GM23338 (cell line): ENCODE measurements at regions not wholly inside any gene's neighbourhood (a gene's known extent, or its start where the extent isn't known, plus 50 kb on each side); places are given as distances from the start of the nearest gene placed in this dataset.

Experiments
- ATAC-seq: fragments of 200-7000 bp; cut with Tn5 transposase; 3 replicates; pipeline ENCODE4 v1.9.1; 2020
- DNase-seq: peaks from one replicate; pipeline ENCODE4 v3.0.0-alpha.2; 2015; ENCODE audit warnings: low spot score
- H2AFZ ChIP-seq: fragments of 200-600 bp; sonication (generic); 2 replicates; pipeline ENCODE4 v1.8.0; 2016; ENCODE audit warnings: antibody characterized with exemption, mild to moderate bottlenecking, moderate library complexity
- H3F3A ChIP-seq: fragments of 200-600 bp; sonication (generic); replicated peaks from 2 replicates; pipeline ENCODE4 v1.8.0; 2017; ENCODE audit warnings: antibody characterized with exemption, mixed run types, low read depth
- H3K27ac ChIP-seq: fragments of 200-600 bp; sonication (generic); 2 replicates; pipeline ENCODE4 v1.6.1; 2016; ENCODE audit warnings: low read depth
- H3K27me3 ChIP-seq: fragments of 200-600 bp; sonication (generic); 2 replicates; pipeline ENCODE4 v1.8.0; 2016; ENCODE audit warnings: mild to moderate bottlenecking, mixed run types, moderate library complexity; ENCODE audit not compliant: insufficient read depth
- H3K36me3 ChIP-seq: fragments of 200-600 bp; sonication (generic); 2 replicates; pipeline ENCODE4 v1.8.0; 2016; ENCODE audit warnings: mild to moderate bottlenecking; ENCODE audit not compliant: insufficient read depth
- H3K4me1 ChIP-seq: fragments of 200-600 bp; sonication (generic); 2 replicates; pipeline ENCODE4 v1.8.0; 2016; ENCODE audit warnings: mild to moderate bottlenecking, moderate library complexity; ENCODE audit not compliant: insufficient read depth
- H3K4me2 ChIP-seq: fragments of 200-600 bp; sonication (generic); 2 replicates; pipeline ENCODE4 v1.7.1; 2017; ENCODE audit warnings: mixed run types
- H3K4me3 ChIP-seq: fragments of 200-600 bp; sonication (generic); 2 replicates; pipeline ENCODE4 v1.6.1; 2016; ENCODE audit warnings: mixed run types
- H3K79me2 ChIP-seq: fragments of 200-600 bp; sonication (generic); replicated peaks from 2 replicates; pipeline ENCODE4 v1.8.0; 2017; ENCODE audit warnings: mild to moderate bottlenecking; ENCODE audit not compliant: insufficient read depth
- H3K9me2 ChIP-seq: fragments of 200-600 bp; sonication (generic); 2 replicates; pipeline ENCODE4 v1.8.0; 2017; ENCODE audit not compliant: insufficient read depth
- H4K20me1 ChIP-seq: fragments of 200-600 bp; sonication (generic); replicated peaks from 2 replicates; pipeline ENCODE4 v1.8.0; 2017; ENCODE audit warnings: mild to moderate bottlenecking; ENCODE audit not compliant: insufficient read depth
- H3K27ac Mint-ChIP-seq: 2 replicates; pipeline ENCODE4 v1.8.0; 2020; ENCODE audit warnings: inconsistent platforms, mild to moderate bottlenecking, moderate library complexity, mixed read lengths
- H3K27me3 Mint-ChIP-seq: 3 replicates; pipeline ENCODE4 v1.8.0; 2022; ENCODE audit warnings: low read depth, mild to moderate bottlenecking, moderate library complexity, mixed read lengths, inconsistent platforms; ENCODE audit not compliant: insufficient read depth, poor library complexity
- H3K36me3 Mint-ChIP-seq: 3 replicates; pipeline ENCODE4 v1.8.0; 2021; ENCODE audit warnings: low read depth, mild to moderate bottlenecking, inconsistent platforms, moderate library complexity, mixed read lengths
- H3K4me1 Mint-ChIP-seq: 3 replicates; pipeline ENCODE4 v1.8.0; 2020; ENCODE audit warnings: mild to moderate bottlenecking, inconsistent platforms, mixed read lengths
- H3K4me3 Mint-ChIP-seq: 3 replicates; pipeline ENCODE4 v1.8.0; 2021; ENCODE audit warnings: moderate library complexity, mild to moderate bottlenecking, inconsistent platforms, mixed read lengths
- H3K9me3 Mint-ChIP-seq: 3 replicates; pipeline ENCODE4 v1.8.0; 2020; ENCODE audit warnings: moderate library complexity, mild to moderate bottlenecking, inconsistent platforms, mixed read lengths
- EZH2phosphoT487 ChIP-seq: fragments of 200-600 bp; sonication (generic); IDR thresholded peaks from one replicate; pipeline ENCODE4 v1.8.1; 2018; ENCODE audit warnings: antibody characterized with exemption; ENCODE audit not compliant: unreplicated experiment
- JUNB ChIP-seq: IDR thresholded peaks from one replicate; pipeline ENCODE4 v1.6.1; 2016; ENCODE audit warnings: antibody characterized with exemption; ENCODE audit not compliant: unreplicated experiment
- NANOG ChIP-seq: IDR thresholded peaks from 2 replicates; pipeline ENCODE4 v1.6.1; 2016; ENCODE audit warnings: antibody characterized with exemption, borderline replicate concordance
- POLR2AphosphoS5 ChIP-seq: IDR thresholded peaks from 2 replicates; pipeline ENCODE4 v1.6.1; 2016; ENCODE audit warnings: antibody characterized with exemption, low read depth
- ZNF114 ChIP-seq: fragments of 250-450 bp; sonication (Bioruptor Pico); IDR thresholded peaks from 2 replicates; pipeline ENCODE4 v1.5.0; 2020; ENCODE audit warnings: mild to moderate bottlenecking, moderate library complexity
- ZNF331 ChIP-seq: fragments of 250-450 bp; sonication (Bioruptor Pico); IDR thresholded peaks from 2 replicates; pipeline ENCODE4 v1.5.0; 2020; ENCODE audit warnings: low read depth, mild to moderate bottlenecking, moderate library complexity
- TF ChIP-seq, protein P1 (sequence below): IDR thresholded peaks from 2 replicates; pipeline ENCODE4 v1.6.1; 2016; ENCODE audit warnings: antibody characterized with exemption
- TF ChIP-seq, protein P2 (sequence below), 2 experiments: fragments of 200-600 bp in 1 of 2; sonication (generic) in 1 of 2; conservative IDR thresholded peaks; 2 replicates each; pipeline versions ENCODE4 v1.5.1 to v1.6.1; 2016 to 2017; ENCODE audit warnings: antibody characterized with exemption in 2 of 2, low read depth in 2 of 2, mild to moderate bottlenecking in 2 of 2, moderate library complexity in 1 of 2

DNA sequence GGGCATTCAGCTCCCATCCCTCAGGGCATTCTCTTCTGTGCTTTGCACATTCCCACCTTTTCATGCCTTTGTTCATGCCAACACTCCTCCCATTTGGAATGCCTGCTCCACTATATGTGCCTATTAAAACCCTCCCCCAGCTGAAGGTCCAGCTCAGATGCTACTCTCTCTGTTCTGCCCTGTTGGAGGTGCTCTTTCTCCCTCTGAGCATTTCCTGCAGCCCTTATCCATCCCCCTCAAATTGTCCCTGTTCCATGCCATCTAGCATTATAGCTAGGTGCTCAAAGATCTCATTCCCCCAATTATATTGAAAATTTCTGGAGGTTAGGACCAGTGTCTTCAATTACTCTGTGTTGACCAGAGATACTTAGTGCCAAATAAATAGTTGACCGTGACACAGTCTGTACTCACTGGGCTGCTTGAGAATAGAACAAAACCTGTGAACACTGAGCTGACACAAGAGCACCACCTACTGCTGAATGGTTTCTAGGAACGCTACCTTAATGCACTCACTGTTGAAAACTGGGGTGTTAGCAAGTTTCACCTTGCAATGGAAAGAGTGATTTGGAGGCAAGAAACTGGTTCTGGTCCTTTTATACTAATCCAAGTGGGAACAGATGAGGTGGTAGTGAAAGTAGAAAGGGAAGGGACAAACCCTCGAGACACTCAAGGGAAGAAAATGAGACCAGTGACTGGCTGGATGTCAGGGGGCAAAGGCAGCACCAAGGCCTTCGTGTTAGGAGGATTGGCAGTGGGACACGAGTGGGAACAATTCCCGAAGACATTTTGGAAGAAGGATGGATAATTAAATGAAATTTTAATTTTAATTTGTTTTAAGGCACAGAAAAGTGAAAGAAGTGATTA, 289.8 kb upstream of the ROPN1 start:
- DNase-seq: peak; percentile 69
- Histone ChIP-seq H3K4me3 (no peak overlapping the region), H3K4me1 (no peaks in the 10 kb centered on the region), H3K4me2 (no peak overlapping the region), H3K27me3 (no peaks in the 10 kb centered on the region), H3F3A (no peaks in the 10 kb centered on the region), H3K36me3 (no peaks in the 10 kb centered on the region), H3K9me2 (no peaks in the 10 kb centered on the region), H3K79me2 (no peaks in the 10 kb centered on the region), H2AFZ (no peak overlapping the region), H3K27ac (no peak overlapping the region), H4K20me1 (no peaks in the 10 kb centered on the region)
- TF ChIP-seq, protein P1, sequence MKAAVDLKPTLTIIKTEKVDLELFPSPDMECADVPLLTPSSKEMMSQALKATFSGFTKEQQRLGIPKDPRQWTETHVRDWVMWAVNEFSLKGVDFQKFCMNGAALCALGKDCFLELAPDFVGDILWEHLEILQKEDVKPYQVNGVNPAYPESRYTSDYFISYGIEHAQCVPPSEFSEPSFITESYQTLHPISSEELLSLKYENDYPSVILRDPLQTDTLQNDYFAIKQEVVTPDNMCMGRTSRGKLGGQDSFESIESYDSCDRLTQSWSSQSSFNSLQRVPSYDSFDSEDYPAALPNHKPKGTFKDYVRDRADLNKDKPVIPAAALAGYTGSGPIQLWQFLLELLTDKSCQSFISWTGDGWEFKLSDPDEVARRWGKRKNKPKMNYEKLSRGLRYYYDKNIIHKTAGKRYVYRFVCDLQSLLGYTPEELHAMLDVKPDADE: no peak
- TF ChIP-seq POLR2AphosphoS5 (no peak), JUNB (no peak), NANOG (no peak), ZNF331 (CRISPR knock-in tag) (no peak), ZNF114 (CRISPR knock-in tag) (no peak)
- TF ChIP-seq, protein P2, sequence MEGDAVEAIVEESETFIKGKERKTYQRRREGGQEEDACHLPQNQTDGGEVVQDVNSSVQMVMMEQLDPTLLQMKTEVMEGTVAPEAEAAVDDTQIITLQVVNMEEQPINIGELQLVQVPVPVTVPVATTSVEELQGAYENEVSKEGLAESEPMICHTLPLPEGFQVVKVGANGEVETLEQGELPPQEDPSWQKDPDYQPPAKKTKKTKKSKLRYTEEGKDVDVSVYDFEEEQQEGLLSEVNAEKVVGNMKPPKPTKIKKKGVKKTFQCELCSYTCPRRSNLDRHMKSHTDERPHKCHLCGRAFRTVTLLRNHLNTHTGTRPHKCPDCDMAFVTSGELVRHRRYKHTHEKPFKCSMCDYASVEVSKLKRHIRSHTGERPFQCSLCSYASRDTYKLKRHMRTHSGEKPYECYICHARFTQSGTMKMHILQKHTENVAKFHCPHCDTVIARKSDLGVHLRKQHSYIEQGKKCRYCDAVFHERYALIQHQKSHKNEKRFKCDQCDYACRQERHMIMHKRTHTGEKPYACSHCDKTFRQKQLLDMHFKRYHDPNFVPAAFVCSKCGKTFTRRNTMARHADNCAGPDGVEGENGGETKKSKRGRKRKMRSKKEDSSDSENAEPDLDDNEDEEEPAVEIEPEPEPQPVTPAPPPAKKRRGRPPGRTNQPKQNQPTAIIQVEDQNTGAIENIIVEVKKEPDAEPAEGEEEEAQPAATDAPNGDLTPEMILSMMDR (conservative IDR thresholded peaks at IDR 0.05; ENCODE audit: low read depth in 2 of 2): peak; percentile 76 to 89
- H3K4me1 Mint-ChIP-seq: peaks cover 3% of the 10 kb centered on the region; the same call in 2 of the 3 replicates
- H3K27me3 Mint-ChIP-seq: peaks cover 5% of the 10 kb centered on the region
- H3K9me3 Mint-ChIP-seq: no peaks in the 10 kb centered on the region
- no peaks in the 10 kb centered on the region for H3K36me3 Mint-ChIP-seq
- no peak overlapping the region for H3K27ac Mint-ChIP-seq
- H3K4me3 Mint-ChIP-seq: no peak overlapping the region
- ATAC-seq: peak; percentile 96

DNA sequence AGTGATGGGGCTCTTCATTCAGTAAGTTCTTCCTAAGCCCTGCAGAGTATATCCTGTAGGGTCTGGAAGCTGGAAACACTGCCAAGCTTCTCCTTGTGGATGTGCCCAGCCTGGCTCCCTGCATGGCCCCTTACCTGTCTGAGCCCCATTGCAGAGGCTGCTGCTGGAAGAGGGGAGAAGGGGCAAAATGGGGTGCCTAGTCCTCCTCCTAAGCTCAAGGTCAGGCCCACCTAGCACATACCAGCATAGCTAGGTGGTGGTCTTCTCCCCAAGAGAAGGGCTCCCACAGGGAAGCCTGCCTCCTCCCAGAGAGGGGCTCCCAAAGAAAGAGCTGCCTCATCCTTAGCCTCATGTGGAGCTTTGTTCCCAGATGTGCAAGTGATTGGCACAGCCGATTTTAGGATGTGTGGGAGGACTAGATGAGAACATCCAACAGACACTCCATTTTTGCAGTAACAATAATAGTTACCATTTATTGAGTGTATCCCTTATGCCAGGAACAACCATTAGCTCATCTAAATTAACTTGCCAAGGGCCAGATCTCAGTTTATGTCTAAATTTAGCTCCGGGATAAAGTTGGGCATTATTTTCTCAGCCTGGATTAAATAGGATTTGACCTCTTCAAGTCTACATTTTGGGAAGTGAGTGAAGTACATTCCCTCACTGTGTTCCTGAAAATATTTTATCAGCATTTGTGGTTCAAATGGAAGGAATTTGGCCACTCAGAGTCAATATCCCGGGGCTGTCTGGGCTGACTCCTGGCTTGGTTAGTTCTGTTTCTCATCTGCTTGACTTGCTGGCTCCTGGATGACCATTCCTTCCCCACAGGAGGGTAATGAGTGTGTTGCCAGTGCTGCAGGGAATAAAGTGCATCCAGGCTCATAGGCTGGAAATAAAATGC, 291.1 kb upstream of the ROPN1 start:
- H3K36me3 ChIP-seq: no peaks in the 10 kb centered on the region
- H4K20me1 ChIP-seq: no peaks in the 10 kb centered on the region
- peaks cover 3% of the 10 kb centered on the region; the same call in 2 of the 3 replicates for H3K4me1 Mint-ChIP-seq
- no peak overlapping the region for H3K27ac Mint-ChIP-seq
- H3K4me2 ChIP-seq: no peak overlapping the region
- H3K79me2 ChIP-seq: no peaks in the 10 kb centered on the region
- H3K4me3 Mint-ChIP-seq: no peak overlapping the region
- ATAC-seq (no peak), DNase-seq (no peak)
- H2AFZ ChIP-seq: no peak overlapping the region
- H3K9me2 ChIP-seq: no peaks in the 10 kb centered on the region
- no peaks in the 10 kb centered on the region for H3K36me3 Mint-ChIP-seq
- H3K27me3 Mint-ChIP-seq: peaks cover 5% of the 10 kb centered on the region
- H3K4me1 ChIP-seq: no peaks in the 10 kb centered on the region
- no peaks in the 10 kb centered on the region for H3K9me3 Mint-ChIP-seq
- H3K4me3 ChIP-seq: no peak overlapping the region
- H3F3A ChIP-seq: no peaks in the 10 kb centered on the region
- H3K27me3 ChIP-seq: no peaks in the 10 kb centered on the region
- no peak overlapping the region for H3K27ac ChIP-seq
- no peak for TF ChIP-seq ZNF331 (CRISPR knock-in tag)
- TF ChIP-seq, protein P1: no peak
- TF ChIP-seq EZH2phosphoT487: no peak
- no peak for TF ChIP-seq POLR2AphosphoS5
- TF ChIP-seq JUNB: no peak
- TF ChIP-seq ZNF114 (CRISPR knock-in tag): no peak
- no peak for TF ChIP-seq NANOG
- TF ChIP-seq, protein P2 (conservative IDR thresholded peaks at IDR 0.05; ENCODE audit: low read depth in 2 of 2): no peak
